ENCODE measurements at regions not wholly inside any gene's neighbourhood (a gene's known extent, or its start where the extent isn't known, plus 50 kb on each side); places are given as distances from the start of the nearest gene placed in this dataset.

DNA sequence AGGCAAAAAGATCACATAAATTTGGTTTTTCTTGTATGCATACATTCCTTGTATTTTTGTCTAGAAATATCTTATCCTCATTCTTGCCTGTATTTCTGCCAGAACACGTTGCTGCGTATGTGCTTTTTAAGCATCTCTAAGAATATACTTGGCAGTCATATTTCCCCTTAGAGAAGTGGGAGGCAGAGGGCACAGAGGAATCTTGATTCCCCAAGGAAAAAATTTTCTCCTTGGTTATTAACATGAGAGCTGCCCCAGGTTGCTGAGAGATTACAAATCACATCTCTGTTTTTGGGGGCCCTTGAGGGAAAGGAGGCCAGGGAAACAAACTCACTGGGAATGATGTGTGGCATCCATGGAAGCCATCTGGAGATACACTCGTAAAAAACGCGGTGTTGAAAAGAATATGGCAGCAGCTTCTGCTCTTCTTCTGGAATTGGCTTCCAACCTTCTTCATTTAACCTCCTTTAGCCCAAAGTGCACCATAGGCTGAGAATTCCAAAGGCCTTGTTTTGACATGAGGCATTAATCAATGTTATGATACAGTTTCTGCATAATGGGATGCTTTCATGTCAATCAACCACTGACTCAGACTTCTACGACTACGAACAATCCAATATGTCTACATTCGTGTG is 684.3 kb upstream of the SORCS1 start:
- Histone ChIP-seq H3K4me1 (ENCODE audit: control insufficient read depth in 2 of 2, insufficient read depth in 2 of 2, low read length in 2 of 2) (peaks cover 3 to 13% of the 10 kb centered on the region in 2 donors), H2AFZ (ENCODE audit: insufficient read depth, low read depth, low read length, poor library complexity, severe bottlenecking) (no peak overlapping the region), H3K9me3 (ENCODE audit: control extremely low read depth in 1 of 3, control insufficient read depth in 2 of 3, insufficient read depth in 1 of 3, low read length in 2 of 3) (peaks cover 0 to 3% (median 2%) of the 10 kb centered on the region in 3 donors), H3K27me3 (replicated peaks in 1 of 4; ENCODE audit: control extremely low read depth in 1 of 4, control insufficient read depth in 3 of 4, insufficient read depth in 4 of 4, low read length in 3 of 4) (no peaks in the 10 kb centered on the region), H4K20me1 (ENCODE audit: control insufficient read depth, insufficient read depth, low read length, poor library complexity, severe bottlenecking) (no peaks in the 10 kb centered on the region), H3K79me2 (ENCODE audit: control insufficient read depth, insufficient read depth, low read length) (no peaks in the 10 kb centered on the region), H3K27ac (ENCODE audit: low read length in 2 of 2) (no peak overlapping the region), H3K36me3 (replicated peaks in 1 of 2; ENCODE audit: control extremely low read depth in 1 of 2, control insufficient read depth in 1 of 2, extremely low read depth in 1 of 2, insufficient read depth in 2 of 2, low read length in 1 of 2) (no peaks in the 10 kb centered on the region), H3K9ac (ENCODE audit: low read length) (no peak overlapping the region), H3K4me2 (replicated peaks; ENCODE audit: low read depth, low read length, poor library complexity, severe bottlenecking) (no peak overlapping the region), H3K4me3 (ENCODE audit: control extremely low read depth in 1 of 5, extremely low read depth in 1 of 5, insufficient read depth in 1 of 5, low read depth in 2 of 5, low read length in 4 of 5) (no peak overlapping the region)
- Mint-ChIP-seq H3K4me3 (no peak overlapping the region), H3K27ac (no peak overlapping the region), H3K9me3 (ENCODE audit: insufficient read depth) (peaks cover 9% of the 10 kb centered on the region), H3K4me1 (peaks cover 8% of the 10 kb centered on the region), H3K27me3 (no peaks in the 10 kb centered on the region)
- CTCF ChIA-PET = no interaction called here
- DNase-seq (no peak), ATAC-seq (ENCODE audit: low read depth) (no peak)
- intact Hi-C loops (cut with micrococcal nuclease) = no loop called here
- POLR2A ChIA-PET = no interaction called here
- 100% methylated on average over 3 of the region's 8 CpGs for WGBS (ENCODE audit: insufficient coverage)
- no peak for TF ChIP-seq EZH2 (IDR thresholded peaks at IDR 0.05; ENCODE audit: borderline replicate concordance, insufficient read depth, low read depth, low read length, poor library complexity, severe bottlenecking)
- TF ChIP-seq, protein P1, sequence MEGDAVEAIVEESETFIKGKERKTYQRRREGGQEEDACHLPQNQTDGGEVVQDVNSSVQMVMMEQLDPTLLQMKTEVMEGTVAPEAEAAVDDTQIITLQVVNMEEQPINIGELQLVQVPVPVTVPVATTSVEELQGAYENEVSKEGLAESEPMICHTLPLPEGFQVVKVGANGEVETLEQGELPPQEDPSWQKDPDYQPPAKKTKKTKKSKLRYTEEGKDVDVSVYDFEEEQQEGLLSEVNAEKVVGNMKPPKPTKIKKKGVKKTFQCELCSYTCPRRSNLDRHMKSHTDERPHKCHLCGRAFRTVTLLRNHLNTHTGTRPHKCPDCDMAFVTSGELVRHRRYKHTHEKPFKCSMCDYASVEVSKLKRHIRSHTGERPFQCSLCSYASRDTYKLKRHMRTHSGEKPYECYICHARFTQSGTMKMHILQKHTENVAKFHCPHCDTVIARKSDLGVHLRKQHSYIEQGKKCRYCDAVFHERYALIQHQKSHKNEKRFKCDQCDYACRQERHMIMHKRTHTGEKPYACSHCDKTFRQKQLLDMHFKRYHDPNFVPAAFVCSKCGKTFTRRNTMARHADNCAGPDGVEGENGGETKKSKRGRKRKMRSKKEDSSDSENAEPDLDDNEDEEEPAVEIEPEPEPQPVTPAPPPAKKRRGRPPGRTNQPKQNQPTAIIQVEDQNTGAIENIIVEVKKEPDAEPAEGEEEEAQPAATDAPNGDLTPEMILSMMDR (IDR thresholded peaks at IDR 0.05) = no peak

DNA sequence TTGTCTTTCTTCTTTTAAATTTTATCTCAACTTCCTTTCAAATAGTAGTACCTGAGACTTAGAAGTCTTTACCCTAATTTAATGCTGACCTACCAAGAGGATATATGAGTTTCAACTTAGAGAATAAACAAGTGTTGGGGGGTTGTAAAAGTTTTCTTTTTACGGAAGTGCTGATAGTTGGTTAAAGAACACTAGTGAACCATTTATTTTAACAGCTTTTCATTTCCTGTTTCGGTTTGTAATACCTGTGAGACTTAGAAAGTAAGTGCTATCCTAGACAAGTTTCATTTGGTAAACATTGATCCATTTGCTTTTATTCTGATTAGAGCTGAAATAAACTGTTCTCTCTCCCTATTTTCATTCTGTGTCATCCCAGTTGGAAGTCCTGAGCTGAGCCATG is 683.1 kb upstream of the SORCS1 start:
- H3K9me3 ChIP-seq (ENCODE audit: control extremely low read depth in 1 of 3, control insufficient read depth in 2 of 3, insufficient read depth in 1 of 3, low read length in 2 of 3) = peaks cover 0 to 3% (median 2%) of the 10 kb centered on the region in 3 donors
- H3K9ac ChIP-seq (ENCODE audit: low read length) = no peak overlapping the region
- TF ChIP-seq, protein P1 (IDR thresholded peaks at IDR 0.05) = no peak
- TF ChIP-seq EZH2 (IDR thresholded peaks at IDR 0.05; ENCODE audit: borderline replicate concordance, insufficient read depth, low read depth, low read length, poor library complexity, severe bottlenecking) = no peak
- H3K79me2 ChIP-seq (ENCODE audit: control insufficient read depth, insufficient read depth, low read length) = no peaks in the 10 kb centered on the region
- POLR2A ChIA-PET = no interaction called here
- Mint-ChIP-seq H3K27me3 (no peaks in the 10 kb centered on the region), H3K4me1 (peaks cover 8% of the 10 kb centered on the region), H3K9me3 (ENCODE audit: insufficient read depth) (peaks cover 9% of the 10 kb centered on the region), H3K27ac (peak overlapping the region; percentile 22), H3K4me3 (peak overlapping the region; percentile 63)
- DNase-seq (peak; percentile 43), ATAC-seq (ENCODE audit: low read depth) (peak; percentile 24)
- H2AFZ ChIP-seq (ENCODE audit: insufficient read depth, low read depth, low read length, poor library complexity, severe bottlenecking) = peak overlapping the region; percentile 23
- peak overlapping the region; percentile 42 for H3K4me2 ChIP-seq (replicated peaks; ENCODE audit: low read depth, low read length, poor library complexity, severe bottlenecking)
- CTCF ChIA-PET = no interaction called here
- peak overlapping the region in 3 of 5 experiments; percentile 5 to 21 (median 5) for H3K4me3 ChIP-seq (ENCODE audit: control extremely low read depth in 1 of 5, extremely low read depth in 1 of 5, insufficient read depth in 1 of 5, low read depth in 2 of 5, low read length in 4 of 5)
- no peaks in the 10 kb centered on the region for H3K27me3 ChIP-seq (replicated peaks in 1 of 4; ENCODE audit: control extremely low read depth in 1 of 4, control insufficient read depth in 3 of 4, insufficient read depth in 4 of 4, low read length in 3 of 4)
- peak overlapping the region; percentile 7 to 27 for H3K27ac ChIP-seq (ENCODE audit: low read length in 2 of 2)
- H3K4me1 ChIP-seq (ENCODE audit: control insufficient read depth in 2 of 2, insufficient read depth in 2 of 2, low read length in 2 of 2) = peaks cover 3 to 13% of the 10 kb centered on the region in 2 donors
- H4K20me1 ChIP-seq (ENCODE audit: control insufficient read depth, insufficient read depth, low read length, poor library complexity, severe bottlenecking) = no peaks in the 10 kb centered on the region
- intact Hi-C loops (cut with micrococcal nuclease) = no loop called here
- no CpG with 5 or more reads among the region's 2 CpGs for WGBS (ENCODE audit: insufficient coverage)
- no peaks in the 10 kb centered on the region for H3K36me3 ChIP-seq (replicated peaks in 1 of 2; ENCODE audit: control extremely low read depth in 1 of 2, control insufficient read depth in 1 of 2, extremely low read depth in 1 of 2, insufficient read depth in 2 of 2, low read length in 1 of 2)

Measured in B cell (primary cell).